Fibroblast of villous mesenchyme (primary cell): ENCODE measurements at regions not wholly inside any gene's neighbourhood (a gene's known extent, or its start where the extent isn't known, plus 50 kb on each side); places are given as distances from the start of the nearest gene placed in this dataset.

Experiments used
- DNase-seq: peaks from one replicate; pipeline ENCODE4 v3.0.0-alpha.2; 2010; ENCODE audit warnings: low read depth
- H3K4me3 ChIP-seq: 2 replicates; pipeline ENCODE4 v1.5.1; 2011; ENCODE audit warnings: low read depth, mild to moderate bottlenecking, low read length
- TF ChIP-seq, protein P1 (sequence below): IDR thresholded peaks from 2 replicates; pipeline ENCODE4 v1.5.1; 2012; ENCODE audit warnings: low read depth, mild to moderate bottlenecking, low read length; ENCODE audit not compliant: insufficient read depth

DNA sequence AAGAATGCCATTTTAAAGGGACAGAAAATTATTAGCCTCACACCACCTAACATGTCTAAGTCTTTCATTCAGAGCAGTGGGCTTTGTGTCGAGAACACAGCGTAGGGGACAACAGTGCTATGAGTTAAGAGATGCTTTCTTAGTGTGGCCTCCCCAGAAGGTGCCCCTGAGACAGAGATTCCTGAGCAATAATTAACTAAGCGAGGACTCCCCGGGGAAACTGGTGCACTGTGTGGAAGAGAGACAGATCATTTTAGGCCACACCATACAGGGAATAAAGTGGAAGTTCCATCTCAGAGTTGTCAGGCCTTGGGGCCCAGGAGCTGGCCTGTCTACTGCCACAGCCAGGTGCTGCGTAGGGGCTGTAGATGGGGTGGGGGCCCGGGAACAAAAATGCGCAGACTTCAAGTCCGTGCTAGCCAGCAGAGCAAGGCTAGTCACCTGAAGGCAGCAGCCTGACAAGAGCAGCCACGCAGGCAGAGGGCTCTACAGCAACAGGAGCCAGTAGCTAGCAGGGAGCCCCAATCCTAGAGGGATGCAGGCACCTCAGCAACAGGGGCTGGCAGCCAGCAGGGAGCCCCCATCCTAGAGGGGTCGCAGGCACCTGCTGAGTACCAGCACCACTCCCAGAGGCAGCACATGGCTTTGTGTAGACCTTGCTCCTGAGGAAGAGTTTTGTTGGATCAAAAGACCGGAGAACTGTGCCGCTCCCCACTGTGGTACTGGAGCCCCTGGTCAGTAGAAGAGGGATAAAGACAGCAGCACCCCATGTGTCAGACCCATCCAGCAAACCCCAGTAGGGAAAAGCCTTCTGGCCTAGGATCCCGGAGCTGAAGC lies 63.0 kb upstream of the NXT1 start:
- TF ChIP-seq, protein P1, sequence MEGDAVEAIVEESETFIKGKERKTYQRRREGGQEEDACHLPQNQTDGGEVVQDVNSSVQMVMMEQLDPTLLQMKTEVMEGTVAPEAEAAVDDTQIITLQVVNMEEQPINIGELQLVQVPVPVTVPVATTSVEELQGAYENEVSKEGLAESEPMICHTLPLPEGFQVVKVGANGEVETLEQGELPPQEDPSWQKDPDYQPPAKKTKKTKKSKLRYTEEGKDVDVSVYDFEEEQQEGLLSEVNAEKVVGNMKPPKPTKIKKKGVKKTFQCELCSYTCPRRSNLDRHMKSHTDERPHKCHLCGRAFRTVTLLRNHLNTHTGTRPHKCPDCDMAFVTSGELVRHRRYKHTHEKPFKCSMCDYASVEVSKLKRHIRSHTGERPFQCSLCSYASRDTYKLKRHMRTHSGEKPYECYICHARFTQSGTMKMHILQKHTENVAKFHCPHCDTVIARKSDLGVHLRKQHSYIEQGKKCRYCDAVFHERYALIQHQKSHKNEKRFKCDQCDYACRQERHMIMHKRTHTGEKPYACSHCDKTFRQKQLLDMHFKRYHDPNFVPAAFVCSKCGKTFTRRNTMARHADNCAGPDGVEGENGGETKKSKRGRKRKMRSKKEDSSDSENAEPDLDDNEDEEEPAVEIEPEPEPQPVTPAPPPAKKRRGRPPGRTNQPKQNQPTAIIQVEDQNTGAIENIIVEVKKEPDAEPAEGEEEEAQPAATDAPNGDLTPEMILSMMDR, result no peak
- no peak for DNase-seq
- H3K4me3 ChIP-seq, result no peak overlapping the region

DNA sequence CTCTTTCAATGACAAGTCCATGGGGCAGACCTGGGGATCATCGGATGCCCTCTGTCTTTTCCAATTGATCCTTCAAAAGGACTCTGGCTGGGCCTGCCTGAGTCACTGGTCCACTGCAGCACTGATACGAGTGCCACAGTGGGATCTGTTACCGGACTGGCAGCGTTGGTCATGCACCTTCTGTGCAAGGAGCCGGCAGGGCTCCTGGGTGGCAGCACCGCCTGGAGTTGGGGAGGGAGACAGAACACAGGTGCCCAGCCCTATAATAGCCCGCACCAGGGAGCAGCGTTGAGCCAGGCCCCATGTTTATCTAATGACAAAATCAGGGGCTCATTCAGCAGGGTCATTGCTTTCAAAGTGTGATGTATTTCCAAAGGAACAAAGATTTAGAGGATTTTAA lies 64.2 kb upstream of the NXT1 start:
- no peak overlapping the region for H3K4me3 ChIP-seq
- DNase-seq, result no peak
- TF ChIP-seq, protein P1, result no peak

DNA sequence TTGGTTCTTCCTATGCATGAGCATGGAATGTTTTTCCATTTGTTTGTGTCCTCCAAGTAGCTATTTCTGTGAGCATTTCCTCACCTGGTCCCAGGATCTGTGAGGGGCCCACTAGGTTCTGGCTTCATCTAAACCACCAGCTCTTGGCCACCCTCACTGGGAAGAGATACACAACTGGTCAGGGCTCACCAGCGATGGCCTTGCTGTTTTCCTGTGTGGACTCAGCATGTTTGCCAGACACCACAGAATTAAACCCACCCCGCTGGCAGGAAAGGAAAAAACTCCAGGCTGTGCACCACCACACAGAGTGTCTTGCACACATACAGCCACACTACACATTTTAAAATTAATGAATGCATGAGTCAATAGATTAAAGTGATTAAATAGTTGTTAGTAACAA lies 65.1 kb upstream of the NXT1 start:
- no peak overlapping the region for H3K4me3 ChIP-seq
- TF ChIP-seq, protein P1, result no peak
- no peak for DNase-seq

DNA sequence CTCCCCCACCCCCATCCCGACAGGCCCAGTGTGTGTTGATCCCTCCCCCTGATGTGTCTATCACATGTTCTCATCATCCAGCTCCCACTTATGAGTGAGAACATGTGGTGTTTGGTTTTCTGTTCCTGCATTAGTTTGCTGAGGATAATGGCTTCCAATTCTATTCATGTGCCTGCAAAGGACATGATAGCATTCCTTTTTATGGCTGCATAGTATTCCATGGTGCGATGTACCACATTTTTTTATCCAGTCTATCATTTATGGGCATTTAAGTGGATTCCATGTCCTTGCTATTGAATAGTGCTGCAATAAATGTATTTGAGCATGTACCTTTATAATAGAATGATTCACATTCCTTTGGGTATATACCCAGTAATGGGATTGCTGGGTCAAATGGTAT lies 66.6 kb upstream of the NXT1 start:
- no peak for DNase-seq
- H3K4me3 ChIP-seq, result no peak overlapping the region
- TF ChIP-seq, protein P1, result no peak

DNA sequence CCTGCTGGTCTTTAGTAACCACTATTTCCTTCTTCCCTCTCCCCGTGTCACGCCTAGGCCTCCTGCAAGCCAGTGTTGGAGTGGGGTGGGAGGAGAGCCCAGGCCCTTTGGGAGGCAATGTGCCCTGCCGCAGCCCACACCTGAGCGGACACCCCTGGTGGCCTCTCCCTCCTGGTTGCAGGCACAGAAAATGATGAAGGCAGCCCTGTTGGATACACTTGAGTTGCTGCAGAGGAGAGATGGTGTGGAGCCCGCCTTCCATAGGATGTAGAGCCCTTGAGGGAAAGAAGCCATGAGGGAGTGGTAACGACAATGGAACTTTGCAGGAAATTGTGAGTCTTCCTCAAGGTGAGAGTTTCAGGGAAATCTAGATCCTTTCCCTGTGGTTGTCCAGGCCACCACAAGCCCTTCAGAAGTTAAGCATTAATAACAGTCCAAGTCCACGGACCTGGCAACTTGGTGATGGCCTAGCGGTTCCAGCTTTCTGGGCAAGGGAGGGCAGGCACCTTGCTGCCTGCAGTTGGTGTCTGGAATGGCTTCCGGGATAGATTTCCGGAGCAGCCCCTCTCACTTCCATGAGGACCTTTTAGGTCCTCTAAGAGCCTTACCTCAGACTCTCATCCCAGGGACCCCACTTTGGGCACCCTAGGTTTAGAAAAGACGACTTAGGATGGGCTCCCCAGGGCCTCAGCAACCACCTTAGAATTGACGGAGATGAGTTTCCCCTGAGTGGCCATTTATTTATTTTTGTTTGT lies 67.3 kb upstream of the NXT1 start:
- TF ChIP-seq, protein P1, result no peak

DNA sequence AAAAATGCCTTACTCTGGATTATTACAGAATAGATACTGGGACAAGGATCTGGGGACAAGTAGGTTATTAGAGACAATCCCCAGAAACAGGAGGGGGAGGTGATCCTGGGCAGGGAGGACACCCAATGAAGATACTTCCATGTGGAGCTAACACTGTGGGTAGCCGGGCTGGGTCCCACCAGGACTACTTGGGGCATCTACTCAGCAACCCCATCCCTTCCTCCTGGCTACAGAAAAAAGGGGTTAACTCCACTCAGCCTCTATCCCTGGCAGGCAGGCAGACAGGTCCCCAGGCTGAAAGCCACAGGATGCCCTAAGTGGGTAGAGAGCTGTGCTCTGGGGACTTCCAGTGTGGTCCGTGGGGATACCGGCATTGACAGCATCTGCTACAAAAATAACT lies 68.0 kb upstream of the NXT1 start:
- H3K4me3 ChIP-seq, result no peak overlapping the region
- DNase-seq, result no peak
- TF ChIP-seq, protein P1, result no peak

More for the DNA sequence above, 67.3 kb upstream of the NXT1 start:
- DNase-seq, result no peak
- H3K4me3 ChIP-seq, result no peak overlapping the region
